K562 (cell line): ENCODE measurements at regions not wholly inside any gene's neighbourhood (a gene's known extent, or its start where the extent isn't known, plus 50 kb on each side); places are given as distances from the start of the nearest gene placed in this dataset.
"Not testable (repeated sequence)": the region's sequence is repeated elsewhere in the genome, so short reads cannot be mapped to it uniquely, and the experiment has no call there.

Experiments used
- CBX5 ChIP-seq: IDR thresholded peaks from 2 replicates; pipeline ENCODE4 v1.6.1; 2014; ENCODE audit warnings: low read depth, borderline replicate concordance
- EP300 ChIP-seq: IDR thresholded peaks from 2 replicates; pipeline ENCODE4 v1.6.1; 2012; ENCODE audit warnings: low read length, improper control_type of control experiment
- ZZZ3 ChIP-seq: fragments of 450-650 bp; IDR thresholded peaks from 2 replicates; pipeline ENCODE4 v1.6.1; 2016; ENCODE audit warnings: antibody characterized with exemption, mild to moderate bottlenecking, moderate library complexity
- TF ChIP-seq, protein P1 (sequence below): sonication (generic); formaldehyde crosslinking; IDR thresholded peaks from 2 replicates; pipeline ENCODE4 v1.8.1; 2023; ENCODE audit warnings: mild to moderate bottlenecking, missing genetic modification reagents

GRCh38 chr13:85123501-85123900 is 675.7 kb downstream of the SLITRK6 start:
- not testable (repeated sequence) for TF ChIP-seq CBX5, EP300, ZZZ3
- TF ChIP-seq, protein P1, sequence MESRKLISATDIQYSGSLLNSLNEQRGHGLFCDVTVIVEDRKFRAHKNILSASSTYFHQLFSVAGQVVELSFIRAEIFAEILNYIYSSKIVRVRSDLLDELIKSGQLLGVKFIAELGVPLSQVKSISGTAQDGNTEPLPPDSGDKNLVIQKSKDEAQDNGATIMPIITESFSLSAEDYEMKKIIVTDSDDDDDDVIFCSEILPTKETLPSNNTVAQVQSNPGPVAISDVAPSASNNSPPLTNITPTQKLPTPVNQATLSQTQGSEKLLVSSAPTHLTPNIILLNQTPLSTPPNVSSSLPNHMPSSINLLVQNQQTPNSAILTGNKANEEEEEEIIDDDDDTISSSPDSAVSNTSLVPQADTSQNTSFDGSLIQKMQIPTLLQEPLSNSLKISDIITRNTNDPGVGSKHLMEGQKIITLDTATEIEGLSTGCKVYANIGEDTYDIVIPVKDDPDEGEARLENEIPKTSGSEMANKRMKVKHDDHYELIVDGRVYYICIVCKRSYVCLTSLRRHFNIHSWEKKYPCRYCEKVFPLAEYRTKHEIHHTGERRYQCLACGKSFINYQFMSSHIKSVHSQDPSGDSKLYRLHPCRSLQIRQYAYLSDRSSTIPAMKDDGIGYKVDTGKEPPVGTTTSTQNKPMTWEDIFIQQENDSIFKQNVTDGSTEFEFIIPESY (CRISPR knock-in tag): not testable (repeated sequence)
